NCI-H2081 (cell line): ENCODE measurements at regions not wholly inside any gene's neighbourhood (a gene's known extent, or its start where the extent isn't known, plus 50 kb on each side); places are given as distances from the start of the nearest gene placed in this dataset.

Source experiments
- DNase-seq, 2 experiments: peaks; one replicate each; lab custom pipeline; 2025; lab: John Stamatoyannopoulos, UW

DNA sequence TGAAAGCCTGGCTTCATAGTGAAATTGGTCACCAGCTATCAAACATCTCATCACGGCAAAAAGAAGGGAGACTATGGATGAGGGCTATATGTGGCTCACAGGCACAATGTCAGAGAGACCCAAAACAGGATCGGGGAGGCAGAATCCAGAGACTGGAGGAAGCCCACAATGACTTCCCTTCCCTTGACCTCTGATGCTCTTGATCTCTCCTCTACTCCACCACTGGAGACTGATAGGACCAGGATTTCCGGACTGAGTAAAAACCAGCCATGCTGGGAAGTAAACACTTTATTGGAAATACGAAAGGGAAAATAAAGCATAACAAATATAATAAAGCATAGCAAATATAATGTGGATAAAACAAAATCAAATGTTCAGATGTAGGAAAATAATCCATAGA, 597.3 kb downstream of the UTRN start:
- DNase-seq = no peak

- no peak for DNase-seq
These were observed 598.8 kb downstream of the UTRN start for GRCh38 chr6:144883915-144884314.

DNA sequence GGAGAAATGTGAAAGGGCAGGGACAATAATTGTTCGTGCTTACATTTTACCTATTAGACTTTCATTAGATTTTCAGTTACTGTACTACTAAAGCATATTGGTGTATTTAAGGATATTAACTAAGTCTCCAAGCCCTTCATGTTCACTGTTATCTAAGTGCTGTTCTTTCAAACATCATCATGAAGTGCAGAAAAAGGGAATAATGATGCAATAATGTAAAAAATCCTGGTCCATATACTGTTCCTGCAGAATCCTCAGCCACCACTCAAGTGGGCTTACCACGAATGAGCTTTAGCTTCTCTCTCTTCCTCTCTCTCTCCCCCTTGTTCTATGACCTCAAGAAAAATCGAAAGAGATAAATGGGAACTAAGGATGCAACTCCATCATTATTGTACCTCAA, 600.7 kb downstream of the UTRN start:
- DNase-seq = no peak

GRCh38 chr6:144886682-144887081, 601.5 kb downstream of the UTRN start:
- DNase-seq = no peak

DNA sequence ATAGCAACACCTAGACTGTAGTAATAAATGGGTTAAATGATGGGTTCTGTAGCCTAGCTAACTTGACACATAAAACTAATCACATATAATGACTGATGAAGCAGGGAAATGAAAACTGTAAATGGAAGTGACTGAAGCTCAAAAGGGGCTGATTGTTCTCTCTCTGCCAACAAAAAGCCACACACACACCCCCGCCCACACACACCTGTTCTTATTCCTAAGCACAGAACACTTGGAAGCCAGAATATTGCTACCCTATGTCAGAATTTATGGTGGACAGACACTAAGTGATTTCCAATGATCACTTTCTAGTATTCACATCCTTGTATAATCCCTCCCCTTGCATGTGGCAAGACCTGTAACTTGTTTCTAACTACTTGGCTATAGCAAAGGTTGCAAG, 603.5 kb downstream of the UTRN start:
- DNase-seq = no peak

- no peak for DNase-seq
These were observed 608.6 kb downstream of the UTRN start for GRCh38 chr6:144893680-144894151.

GRCh38 chr6:144894240-144894639, 609.1 kb downstream of the UTRN start:
- no peak for DNase-seq

DNA sequence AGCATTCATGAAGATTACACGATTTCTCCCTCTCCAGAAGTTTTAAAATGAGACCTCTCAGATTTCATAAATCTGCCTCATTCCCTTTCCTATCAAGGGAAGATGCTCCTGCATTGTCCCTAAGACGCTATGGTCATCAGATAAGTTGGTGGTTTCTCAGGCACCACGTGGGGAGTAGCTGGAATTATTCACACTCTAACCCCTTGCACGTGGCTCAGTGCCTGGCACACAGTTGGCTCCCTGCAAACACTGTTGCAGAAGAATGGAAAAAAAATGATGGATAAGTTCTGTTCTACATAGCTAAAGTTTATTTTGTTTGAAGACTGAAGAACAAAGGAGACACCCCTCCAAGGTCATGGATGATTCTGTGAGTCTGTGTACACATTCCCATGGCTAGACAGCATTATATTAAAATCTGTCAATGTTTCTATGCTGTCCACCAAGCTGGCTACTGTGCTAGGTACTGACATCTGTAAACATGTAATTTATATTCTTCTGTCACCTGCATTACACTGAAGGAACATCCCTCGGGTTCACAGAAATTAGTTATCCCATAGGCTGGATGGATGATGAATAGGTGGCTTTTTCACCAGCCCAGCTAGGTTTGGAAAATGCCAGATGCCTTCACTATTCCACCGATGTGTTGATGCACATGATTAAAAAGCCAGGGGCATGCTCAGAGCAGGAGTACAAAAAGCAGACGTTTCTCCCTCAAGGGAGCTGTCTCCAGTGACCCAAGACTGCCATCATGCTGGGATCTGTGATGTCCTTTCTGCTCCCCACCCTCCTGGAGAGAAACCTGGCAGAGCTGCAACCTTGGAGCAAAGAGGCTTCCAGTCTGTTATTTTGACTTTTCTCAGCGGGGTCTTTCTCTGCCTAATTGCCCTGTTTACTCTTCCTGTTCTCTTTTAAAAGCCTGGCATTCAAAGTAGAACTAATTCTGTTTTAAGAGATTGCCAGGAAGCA, 610.5 kb downstream of the UTRN start:
- DNase-seq = peak in 1 of 2 experiments; percentile 31

DNA sequence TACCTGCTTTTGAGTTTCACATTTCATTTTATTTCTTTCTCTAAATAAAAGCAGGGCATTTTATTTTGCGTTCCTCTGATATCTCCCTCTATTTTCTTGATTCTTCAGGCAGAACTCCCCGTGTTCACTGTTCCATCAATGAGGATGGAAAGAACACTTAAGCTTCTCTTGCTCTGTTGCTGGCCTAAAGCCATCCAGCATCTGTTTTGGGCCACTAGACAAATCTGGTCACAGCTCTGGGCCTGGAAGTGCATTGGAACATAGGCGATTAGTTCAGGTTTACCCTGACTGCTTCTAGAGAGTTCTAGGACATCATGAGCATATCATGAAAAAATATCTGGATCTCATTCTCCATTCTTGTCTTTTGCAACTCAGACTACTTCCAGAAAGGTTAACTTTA, 611.2 kb downstream of the UTRN start:
- no peak for DNase-seq

GRCh38 chr6:144896871-144897270, 611.7 kb downstream of the UTRN start:
- no peak for DNase-seq

GRCh38 chr6:144897441-144897921, 612.3 kb downstream of the UTRN start:
- DNase-seq = no peak

DNA sequence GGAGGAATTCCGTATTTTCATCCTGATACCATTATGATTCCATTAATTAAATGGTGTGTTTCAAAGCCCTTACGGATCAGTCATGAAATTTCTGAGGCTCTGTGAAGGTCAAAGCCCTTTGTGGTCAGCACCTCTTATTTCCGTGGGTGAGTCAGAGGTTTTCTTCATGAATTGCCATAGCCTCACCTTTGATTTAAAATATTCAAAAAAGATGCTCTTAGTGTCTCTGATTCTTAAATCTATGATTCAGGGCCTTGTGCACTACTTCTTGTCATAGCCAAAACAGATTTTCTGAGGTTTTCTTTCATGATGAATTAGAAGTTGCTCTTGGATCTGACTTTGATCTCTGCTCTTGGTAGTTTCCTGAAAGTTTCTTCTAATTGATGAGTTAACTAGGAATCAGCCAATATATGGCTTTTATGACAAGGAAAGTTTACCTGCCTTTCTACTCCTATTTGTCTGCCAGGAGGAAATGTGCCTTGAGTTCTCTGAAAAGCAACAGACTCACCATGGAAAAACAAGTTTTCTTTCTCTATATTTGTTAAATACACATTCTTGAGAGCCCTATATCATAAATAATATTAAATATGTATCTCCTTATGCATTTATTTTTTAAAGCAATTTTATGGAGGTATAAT, 613.0 kb downstream of the UTRN start:
- no peak for DNase-seq

- DNase-seq = no peak
These were observed 613.6 kb downstream of the UTRN start for GRCh38 chr6:144898741-144899140.

GRCh38 chr6:144899161-144899560, 614.0 kb downstream of the UTRN start:
- DNase-seq = no peak

DNA sequence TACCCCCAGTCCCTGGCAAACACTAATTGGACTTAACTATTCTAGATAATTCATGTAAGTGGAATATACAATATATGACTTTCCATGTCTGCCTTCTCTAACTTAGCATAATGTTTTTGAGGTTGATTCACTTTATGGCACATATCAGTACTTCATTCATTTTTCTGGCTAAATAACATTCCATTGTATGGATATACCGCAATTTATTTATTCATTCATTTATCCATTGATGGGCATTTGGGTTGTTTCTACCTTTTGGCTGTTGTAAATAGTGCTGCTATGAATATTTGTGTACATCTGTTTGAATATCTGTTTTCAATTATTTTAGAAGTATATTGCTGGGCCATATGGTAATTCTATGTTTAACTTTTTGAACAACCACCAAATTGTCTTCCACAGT, 616.3 kb downstream of the UTRN start:
- DNase-seq = no peak

DNA sequence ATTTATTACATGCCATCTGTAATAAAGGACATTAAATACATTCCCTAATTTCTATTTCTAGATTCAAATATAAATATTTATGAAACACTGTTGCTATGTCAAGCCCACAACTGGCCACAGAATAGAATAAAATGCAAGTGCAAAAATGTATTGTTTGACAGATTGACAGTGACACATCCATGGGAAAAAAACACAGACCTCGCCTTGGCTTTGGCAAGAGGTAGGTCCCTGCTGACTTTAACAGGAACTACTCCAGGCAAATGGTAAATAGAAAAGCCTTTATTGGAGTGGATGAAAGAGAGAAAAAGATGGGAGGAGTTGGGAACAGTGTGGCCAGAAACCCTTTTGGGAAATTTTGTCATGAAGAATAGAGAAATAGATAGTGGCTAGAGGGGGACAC, 622.9 kb downstream of the UTRN start:
- DNase-seq = no peak

GRCh38 chr6:144909753-144910285, 624.7 kb downstream of the UTRN start:
- DNase-seq = no peak

GRCh38 chr6:144911322-144911721, 626.2 kb downstream of the UTRN start:
- DNase-seq = no peak

- no peak for DNase-seq
These were observed 627.3 kb downstream of the UTRN start for GRCh38 chr6:144912474-144912873.

DNA sequence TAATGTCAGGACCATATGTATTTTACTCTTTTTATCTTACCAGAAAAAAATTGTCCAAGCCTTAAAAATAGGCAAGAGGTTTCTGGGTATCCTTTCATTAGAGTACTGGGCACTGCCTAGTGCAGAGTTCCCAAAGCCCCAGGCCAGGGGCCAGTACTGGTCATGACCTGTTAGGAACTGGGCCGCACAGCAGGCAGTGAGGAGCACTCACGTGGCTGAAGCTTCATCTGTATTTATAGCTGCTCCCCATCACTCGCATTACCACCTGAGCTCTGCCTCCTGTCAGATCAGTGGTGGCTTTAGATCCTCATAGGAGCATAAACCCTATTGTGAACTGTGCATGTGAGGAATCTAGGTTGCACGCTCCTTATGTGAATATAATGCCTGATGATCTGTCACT, 632.9 kb downstream of the UTRN start:
- no peak for DNase-seq

DNA sequence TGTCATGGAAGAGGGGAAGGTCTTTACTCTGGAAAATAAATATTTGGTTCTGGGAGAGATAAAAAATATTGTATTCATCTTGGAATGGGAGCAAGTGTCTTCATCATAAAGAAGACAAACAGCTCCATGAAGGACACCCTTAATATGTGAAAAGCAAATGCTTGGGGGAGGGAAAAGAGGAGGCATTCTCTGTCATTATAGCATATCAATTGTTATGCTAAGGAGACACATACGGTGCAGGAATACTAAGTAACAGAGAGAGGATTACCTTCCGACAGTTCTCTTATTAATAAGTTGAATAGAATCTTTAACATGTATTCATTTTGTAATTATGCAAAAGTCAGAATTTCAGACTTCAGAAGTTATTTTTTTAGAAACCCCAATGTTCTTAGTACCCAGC, 634.4 kb downstream of the UTRN start:
- DNase-seq = no peak

- no peak for DNase-seq
These were observed 635.3 kb downstream of the UTRN start for GRCh38 chr6:144920391-144920961.
